GM19438 (cell line): ENCODE measurements at regions not wholly inside any gene's neighbourhood (a gene's known extent, or its start where the extent isn't known, plus 50 kb on each side); places are given as distances from the start of the nearest gene placed in this dataset.

Source experiments
- ATAC-seq: cut with Tn5 transposase; IDR thresholded peaks from one replicate; pipeline ENCODE4 v1.9.1; 2021; ENCODE audit warnings: low read depth; ENCODE audit not compliant: unreplicated experiment

DNA sequence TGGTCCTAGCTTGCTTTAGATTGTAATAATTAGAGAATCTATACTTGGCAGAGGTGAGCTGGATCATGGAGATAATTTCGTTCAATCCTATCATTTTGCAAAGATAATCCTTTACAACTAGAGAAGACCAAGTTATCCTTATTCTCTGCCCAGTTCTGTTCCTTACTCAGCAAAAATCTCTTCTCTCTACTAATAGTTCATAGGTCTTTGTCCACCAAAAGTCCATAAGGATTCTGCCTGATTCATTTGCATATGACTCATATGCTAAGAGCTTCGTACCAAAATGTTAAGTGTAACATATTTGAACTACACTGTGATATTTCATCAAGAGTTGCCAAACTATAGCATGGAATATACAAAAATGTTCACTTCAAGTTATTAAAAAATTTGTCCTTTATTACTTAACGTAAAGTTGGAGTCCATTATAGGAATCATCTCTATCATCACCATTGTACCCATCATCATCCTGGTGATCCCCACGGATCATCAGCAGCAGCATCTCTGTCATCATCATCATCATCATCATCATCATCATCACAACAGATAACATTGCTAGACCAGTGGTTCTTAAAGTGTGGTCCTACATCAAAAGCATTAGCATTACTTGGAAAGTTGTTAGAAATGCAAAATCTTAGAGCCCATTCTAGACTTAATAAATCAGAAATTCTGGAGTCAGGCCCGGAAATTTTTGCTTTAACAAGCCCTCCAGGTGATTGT is 463.0 kb downstream of the DHX35 start:
- no peak for ATAC-seq

GRCh38 chr20:39421571-39422105 is 459.5 kb downstream of the DHX35 start:
- ATAC-seq: no peak

- ATAC-seq: no peak
Observed at GRCh38 chr20:39412091-39412490, 449.9 kb downstream of the DHX35 start.

GRCh38 chr20:39399463-39399862 is 437.3 kb downstream of the DHX35 start:
- no peak for ATAC-seq

DNA sequence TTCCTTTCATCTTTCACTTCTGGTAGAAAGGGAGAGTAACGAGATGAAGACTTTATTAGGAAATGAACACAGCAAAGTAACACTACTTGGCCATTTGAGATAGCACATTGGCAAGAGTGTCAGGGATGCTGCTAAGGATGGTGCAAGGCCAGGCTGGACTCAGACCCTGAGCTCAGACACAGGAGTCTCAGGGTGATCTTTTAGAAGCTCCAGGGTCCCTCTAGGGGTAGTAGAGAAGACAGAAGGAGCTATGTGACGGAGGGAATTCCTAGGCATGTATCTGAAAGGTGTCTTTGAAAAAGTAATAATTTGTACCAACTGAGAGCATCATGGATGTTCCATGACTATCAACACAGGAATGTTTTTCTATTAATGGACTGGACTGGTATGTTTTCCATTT is 436.5 kb downstream of the DHX35 start:
- ATAC-seq: no peak

GRCh38 chr20:39397646-39398045 is 435.5 kb downstream of the DHX35 start:
- no peak for ATAC-seq

- ATAC-seq: no peak
Observed at GRCh38 chr20:39395478-39396291, 433.5 kb downstream of the DHX35 start.

DNA sequence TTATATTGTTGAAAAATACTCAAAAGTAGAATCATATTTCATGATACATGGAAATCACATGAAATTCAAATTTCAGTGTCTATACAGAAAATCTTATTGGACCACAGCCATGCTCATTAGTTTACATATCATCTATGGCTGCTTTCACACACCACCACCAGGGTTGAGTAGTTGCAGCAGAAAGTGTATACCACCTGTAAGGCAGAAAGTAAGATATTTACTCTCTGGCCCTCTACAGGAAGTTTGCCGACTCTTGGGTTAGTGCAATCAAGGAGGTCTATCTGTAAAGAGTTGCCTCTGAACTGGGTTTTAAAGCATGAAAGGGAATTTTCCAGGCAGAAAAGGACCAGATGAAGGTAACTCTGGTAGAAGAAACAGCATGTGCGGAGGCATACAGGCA is 432.3 kb downstream of the DHX35 start:
- no peak for ATAC-seq

GRCh38 chr20:39390186-39390585 is 428.0 kb downstream of the DHX35 start:
- no peak for ATAC-seq

DNA sequence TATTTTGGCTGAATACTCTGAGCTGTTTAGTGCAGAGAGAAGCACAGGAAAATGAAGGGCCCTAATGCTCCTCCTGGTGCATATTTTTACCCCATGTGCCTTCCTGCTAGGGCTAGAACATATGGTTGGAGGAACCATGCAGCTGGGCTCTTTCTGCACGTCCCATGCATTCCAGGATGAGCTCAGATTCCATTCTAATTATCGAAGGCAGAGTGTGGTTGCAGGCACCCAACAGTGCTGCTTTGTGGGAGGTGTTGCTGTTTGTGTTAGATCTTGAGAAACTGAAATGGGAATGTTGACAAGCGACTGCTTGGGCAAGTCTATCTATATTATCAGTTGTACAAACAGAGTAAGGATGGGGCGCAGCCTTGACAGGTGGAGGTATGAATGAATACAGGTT is 419.5 kb downstream of the DHX35 start:
- ATAC-seq: no peak

DNA sequence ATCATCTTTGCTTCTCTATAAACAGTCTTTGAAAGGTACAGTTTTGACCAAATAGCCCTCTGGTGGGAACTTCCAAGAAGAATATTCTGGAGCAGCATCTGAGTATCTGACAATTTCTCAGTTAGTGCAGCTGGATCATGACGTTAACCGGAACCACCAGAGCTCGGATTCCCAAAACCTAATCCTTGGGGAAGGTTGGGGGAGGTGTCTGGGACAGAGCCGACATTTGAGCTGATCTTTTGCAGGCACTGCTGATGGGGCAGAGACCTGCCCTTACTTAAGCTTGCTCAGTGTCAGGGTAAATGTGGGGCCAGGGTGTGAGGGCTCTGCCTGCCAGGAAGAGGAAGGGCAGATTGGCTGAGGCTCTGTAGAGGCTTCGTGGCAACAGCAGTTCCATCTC is 416.6 kb downstream of the DHX35 start:
- no peak for ATAC-seq

GRCh38 chr20:39376788-39377187 is 414.6 kb downstream of the DHX35 start:
- no peak for ATAC-seq

- ATAC-seq: no peak
Observed at GRCh38 chr20:39364320-39364719, 402.2 kb downstream of the DHX35 start.

DNA sequence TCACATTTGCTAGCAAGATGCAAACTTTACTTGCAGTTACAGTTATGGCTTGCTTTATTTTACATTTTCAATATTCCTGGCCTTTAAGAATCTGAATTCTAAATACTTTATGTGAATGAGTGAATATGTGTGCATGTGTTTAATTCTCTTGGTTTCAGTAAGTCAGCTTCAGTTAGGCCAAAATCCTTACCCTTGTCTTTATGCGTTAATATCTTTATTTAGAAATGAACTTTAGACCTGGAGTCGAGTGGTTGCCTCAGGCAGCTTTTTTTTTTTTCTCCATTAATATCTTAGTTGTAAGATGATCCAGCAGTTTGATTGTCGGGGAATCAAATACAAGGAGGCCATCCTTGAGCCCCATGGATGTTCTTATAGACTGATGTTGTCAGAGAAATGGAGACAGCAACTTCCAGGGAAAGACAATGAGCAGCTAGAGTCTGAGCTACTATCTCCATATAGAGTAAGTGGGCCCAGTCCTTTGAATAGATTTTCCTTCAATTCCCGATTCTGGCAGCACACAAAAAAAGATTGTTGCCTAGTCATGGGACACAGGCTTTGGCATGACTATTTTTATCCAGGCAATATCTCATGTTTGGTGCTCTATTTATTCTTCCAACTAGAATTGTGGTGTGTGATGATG is 398.0 kb downstream of the DHX35 start:
- no peak for ATAC-seq

- no peak for ATAC-seq
Observed at GRCh38 chr20:39358052-39358451, 395.9 kb downstream of the DHX35 start.

DNA sequence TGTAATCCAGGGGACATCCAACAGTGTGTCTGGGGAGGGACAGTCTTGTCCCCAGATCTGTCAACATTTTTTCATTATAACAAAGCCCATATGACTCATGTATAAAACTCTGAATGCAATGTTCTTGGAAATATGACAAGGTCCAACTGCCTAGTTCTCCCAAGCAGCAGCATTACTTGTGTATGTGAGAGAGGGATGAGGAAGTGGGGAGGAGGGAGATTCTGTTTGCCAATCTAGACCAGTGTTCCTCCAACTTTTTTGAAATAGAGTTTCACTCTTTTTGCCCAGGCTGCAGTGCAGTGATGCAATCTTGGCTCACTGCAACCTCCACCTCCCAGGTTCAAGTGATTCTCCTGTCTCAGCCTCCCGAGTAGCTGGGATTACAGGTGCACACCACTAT is 394.8 kb downstream of the DHX35 start:
- ATAC-seq: no peak

DNA sequence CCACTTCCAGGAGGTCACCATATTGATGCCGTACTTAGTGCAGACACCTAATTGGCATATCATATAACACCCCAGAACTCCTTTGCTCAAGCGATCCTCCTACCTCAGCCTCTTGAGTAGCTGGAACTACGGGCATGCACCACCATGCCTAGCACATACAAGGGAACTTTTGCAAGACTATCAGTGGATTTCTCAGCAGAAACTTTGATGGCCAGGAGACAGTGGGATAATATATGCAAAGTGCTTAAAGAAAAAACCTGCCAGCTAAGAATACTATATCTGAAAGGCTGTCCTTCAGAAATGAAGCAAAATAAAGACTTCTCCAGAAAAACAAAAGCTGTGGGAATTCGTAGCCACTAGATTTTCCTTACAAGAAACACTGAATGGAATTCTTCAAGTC is 387.1 kb downstream of the DHX35 start:
- no peak for ATAC-seq

DNA sequence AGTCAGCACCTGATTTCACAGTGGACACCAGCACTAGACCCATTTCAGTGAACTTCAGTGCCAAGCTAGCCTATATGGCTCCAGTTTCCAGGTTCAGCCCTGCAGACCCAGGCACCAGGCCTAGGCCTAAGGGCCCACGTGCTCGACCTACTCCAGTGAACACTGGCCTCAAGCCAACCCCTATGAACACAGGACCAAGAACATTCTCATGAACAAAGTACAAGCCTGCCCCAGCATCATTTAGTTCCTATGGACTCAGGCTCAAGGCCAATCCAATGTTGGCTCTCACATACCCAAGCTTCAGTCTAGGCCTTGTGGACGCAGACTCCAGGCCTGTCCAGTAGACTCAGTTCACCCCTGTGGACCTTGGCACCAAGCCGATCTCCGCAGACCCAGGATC is 385.5 kb downstream of the DHX35 start:
- ATAC-seq: no peak

- ATAC-seq: no peak
Observed at GRCh38 chr20:39342463-39342862, 380.3 kb downstream of the DHX35 start.

DNA sequence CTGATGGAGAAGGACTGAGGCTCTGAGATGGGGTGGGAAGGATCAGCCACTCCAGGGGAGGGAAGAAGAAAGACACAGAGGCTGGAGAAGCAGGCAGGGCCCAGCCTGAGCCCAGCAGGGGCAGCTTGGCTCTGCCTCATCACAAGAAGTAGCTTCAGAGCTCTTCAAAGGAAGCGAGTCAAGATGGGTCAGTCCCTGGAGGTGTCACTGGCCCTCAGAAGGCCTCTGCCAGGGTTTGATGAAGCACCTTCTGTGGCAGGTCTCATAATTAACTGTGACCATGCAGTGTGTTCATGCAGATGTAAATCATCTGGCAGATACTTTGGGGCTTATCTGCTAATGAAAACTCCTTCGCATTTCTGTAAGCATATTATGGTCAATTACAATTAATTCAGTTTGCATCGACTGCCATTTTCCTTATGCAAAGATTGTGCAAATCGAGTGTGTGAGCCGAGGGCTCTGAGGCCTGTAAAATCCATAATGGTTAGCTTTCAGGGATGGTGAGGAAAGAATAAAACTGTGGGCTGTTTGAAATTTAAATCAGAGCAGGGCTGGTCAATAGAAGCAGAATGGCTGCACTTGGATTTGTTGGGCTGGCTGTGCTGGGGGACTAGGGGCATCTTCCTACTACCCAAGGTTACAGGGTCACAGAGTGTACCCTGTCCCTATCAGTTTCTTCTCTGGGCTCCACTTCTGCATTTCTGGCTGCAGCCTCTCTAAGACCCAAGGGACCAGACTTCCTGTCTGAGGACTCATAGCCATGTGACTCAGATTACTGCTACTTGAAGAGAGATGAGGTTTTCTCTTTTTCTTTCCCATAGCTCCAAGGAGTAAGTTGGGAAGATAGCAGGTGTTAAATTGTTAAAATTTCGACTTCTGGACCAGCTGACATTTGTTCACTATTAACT is 376.6 kb downstream of the DHX35 start:
- ATAC-seq: peak; percentile 98
